CD4-positive, CD25-positive, alpha-beta regulatory T cell (primary cell): ENCODE measurements at regions not wholly inside any gene's neighbourhood (a gene's known extent, or its start where the extent isn't known, plus 50 kb on each side); places are given as distances from the start of the nearest gene placed in this dataset.
"Not testable (repeated sequence)": the region's sequence is repeated elsewhere in the genome, so short reads cannot be mapped to it uniquely, and the experiment has no call there.

Source experiments
- ATAC-seq, 2 donors: fragments of 150-1000 bp; cut with Tn5 transposase; one replicate each; pipeline ENCODE4 v1.10.0; 2021; ENCODE audit warnings: low read depth in 2 of 2, moderate number of reproducible peaks in 2 of 2, moderate library complexity in 1 of 2
- DNase-seq, 3 donors: peaks; one replicate each; pipeline versions ENCODE4 v3.0.0 to v3.0.0-alpha.2; 2012 to 2022; ENCODE audit warnings: mixed read lengths in 1 of 3
- H3K27ac ChIP-seq: one replicate; pipeline ENCODE4 v1.7.0; 2013; ENCODE audit warnings: mild to moderate bottlenecking, low read length; ENCODE audit not compliant: insufficient read depth, poor library complexity, severe bottlenecking
- H3K27me3 ChIP-seq: one replicate; pipeline ENCODE4 v1.7.0; 2013; ENCODE audit warnings: low read length; ENCODE audit not compliant: control insufficient read depth, insufficient read depth
- H3K36me3 ChIP-seq: one replicate; pipeline ENCODE4 v1.7.0; 2013; ENCODE audit warnings: mild to moderate bottlenecking, low read length, moderate library complexity; ENCODE audit not compliant: control insufficient read depth, insufficient read depth
- H3K4me1 ChIP-seq: 2 replicates; pipeline ENCODE4 v1.7.0; 2013; ENCODE audit warnings: mild to moderate bottlenecking, low read length; ENCODE audit not compliant: insufficient read depth, control insufficient read depth, poor library complexity, severe bottlenecking
- H3K4me3 ChIP-seq: one replicate; pipeline ENCODE4 v1.7.0; 2013; ENCODE audit warnings: low read depth, mild to moderate bottlenecking, low read length, moderate library complexity
- H3K9me3 ChIP-seq, 2 experiments: 1 replicate in 1 of 2; 2 replicates in 1 of 2; pipeline ENCODE4 v1.7.0; 2013; ENCODE audit warnings: low read length in 2 of 2, mild to moderate bottlenecking in 1 of 2, moderate library complexity in 1 of 2; ENCODE audit not compliant: control insufficient read depth in 2 of 2
- H3K27ac Mint-ChIP-seq, 3 donors: one replicate each; pipeline ENCODE4 v1.8.0; 2020 to 2022; ENCODE audit warnings: mild to moderate bottlenecking in 3 of 3, mixed read lengths in 3 of 3, moderate library complexity in 2 of 3
- H3K27me3 Mint-ChIP-seq: one replicate; pipeline ENCODE4 v1.8.0; 2022; ENCODE audit warnings: mild to moderate bottlenecking, mixed read lengths
- H3K36me3 Mint-ChIP-seq: one replicate; pipeline ENCODE4 v1.8.0; 2020; ENCODE audit warnings: mixed read lengths
- H3K4me1 Mint-ChIP-seq, 4 donors: one replicate each; pipeline ENCODE4 v1.8.0; 2020 to 2022; ENCODE audit warnings: mixed read lengths in 4 of 4, mild to moderate bottlenecking in 1 of 4
- H3K4me3 Mint-ChIP-seq, 4 donors: one replicate each; pipeline ENCODE4 v1.8.0; 2020 to 2022; ENCODE audit warnings: mild to moderate bottlenecking in 4 of 4, mixed read lengths in 4 of 4, moderate library complexity in 3 of 4
- H3K9me3 Mint-ChIP-seq, 7 donors: one replicate each; pipeline ENCODE4 v1.8.0; 2020 to 2022; ENCODE audit warnings: mixed read lengths in 7 of 7, mild to moderate bottlenecking in 3 of 7, moderate library complexity in 2 of 7

GRCh38 chr18:9042766-9043481 lies 59.6 kb upstream of the NDUFV2 start:
- Mint-ChIP-seq H3K9me3 (peaks cover 0 to 4% (median 0%) of the 10 kb centered on the region in 7 donors), H3K27me3 (peaks cover 23% of the 10 kb centered on the region), H3K27ac (no peak overlapping the region), H3K4me3 (no peak overlapping the region), H3K36me3 (no peaks in the 10 kb centered on the region), H3K4me1 (no peaks in the 10 kb centered on the region)
- no peaks in the 10 kb centered on the region for H3K9me3 ChIP-seq
- H3K4me3 ChIP-seq = no peak overlapping the region
- ATAC-seq (no peak), DNase-seq (no peak)
- H3K27me3 ChIP-seq = no peaks in the 10 kb centered on the region
- H3K4me1 ChIP-seq = no peaks in the 10 kb centered on the region
- no peaks in the 10 kb centered on the region for H3K36me3 ChIP-seq
- H3K27ac ChIP-seq = no peak overlapping the region

- Histone ChIP-seq H3K4me3 (no peak overlapping the region), H3K36me3 (no peaks in the 10 kb centered on the region), H3K27me3 (no peaks in the 10 kb centered on the region), H3K4me1 (no peaks in the 10 kb centered on the region), H3K27ac (no peak overlapping the region), H3K9me3 (no peaks in the 10 kb centered on the region)
- no peaks in the 10 kb centered on the region for H3K36me3 Mint-ChIP-seq
- ATAC-seq = no peak
- H3K27me3 Mint-ChIP-seq = peaks cover 25% of the 10 kb centered on the region
- no peaks in the 10 kb centered on the region for H3K4me1 Mint-ChIP-seq
- no peak for DNase-seq
- H3K4me3 Mint-ChIP-seq = no peak overlapping the region
- H3K27ac Mint-ChIP-seq = no peak overlapping the region
- peaks cover 0 to 4% (median 0%) of the 10 kb centered on the region in 7 donors for H3K9me3 Mint-ChIP-seq
Observed at GRCh38 chr18:9043581-9043980, 58.9 kb upstream of the NDUFV2 start.

- Mint-ChIP-seq H3K9me3 (peaks cover 0 to 21% (median 4%) of the 10 kb centered on the region in 7 donors), H3K4me1 (no peaks in the 10 kb centered on the region), H3K27ac (no peak overlapping the region), H3K4me3 (no peak overlapping the region), H3K27me3 (peaks cover 20% of the 10 kb centered on the region), H3K36me3 (peaks cover 8% of the 10 kb centered on the region)
- no peaks in the 10 kb centered on the region for H3K36me3 ChIP-seq
- H3K27ac ChIP-seq = no peak overlapping the region
- ATAC-seq (no peak), DNase-seq (no peak)
- H3K9me3 ChIP-seq = no peaks in the 10 kb centered on the region
- no peak overlapping the region for H3K4me3 ChIP-seq
- H3K27me3 ChIP-seq = peaks cover 2% of the 10 kb centered on the region
- no peaks in the 10 kb centered on the region for H3K4me1 ChIP-seq
Observed at GRCh38 chr18:9047715-9048114, 54.8 kb upstream of the NDUFV2 start.

- H3K27ac Mint-ChIP-seq = no peak overlapping the region
- no peak overlapping the region for H3K4me3 Mint-ChIP-seq
- H3K4me1 ChIP-seq = no peaks in the 10 kb centered on the region
- H3K27me3 ChIP-seq = peaks cover 2% of the 10 kb centered on the region
- ATAC-seq = no peak
- H3K27me3 Mint-ChIP-seq = peaks cover 20% of the 10 kb centered on the region
- no peaks in the 10 kb centered on the region for H3K9me3 ChIP-seq
- H3K4me1 Mint-ChIP-seq = no peaks in the 10 kb centered on the region
- no peak overlapping the region for H3K4me3 ChIP-seq
- no peaks in the 10 kb centered on the region for H3K36me3 ChIP-seq
- DNase-seq = peak in 1 of 3 donors; percentile 19
- H3K9me3 Mint-ChIP-seq = peaks cover 0 to 26% (median 4%) of the 10 kb centered on the region in 7 donors
- H3K36me3 Mint-ChIP-seq = peaks cover 8% of the 10 kb centered on the region
- no peak overlapping the region for H3K27ac ChIP-seq
Observed at GRCh38 chr18:9048236-9048635, 54.3 kb upstream of the NDUFV2 start.

GRCh38 chr18:9048808-9049494 lies 53.5 kb upstream of the NDUFV2 start:
- Mint-ChIP-seq H3K36me3 (peaks cover 8% of the 10 kb centered on the region), H3K4me3 (no peak overlapping the region), H3K4me1 (no peaks in the 10 kb centered on the region), H3K27ac (no peak overlapping the region), H3K27me3 (peaks cover 18% of the 10 kb centered on the region), H3K9me3 (peaks cover 0 to 28% (median 8%) of the 10 kb centered on the region in 7 donors)
- Histone ChIP-seq H3K4me3 (no peak overlapping the region), H3K9me3 (no peaks in the 10 kb centered on the region), H3K4me1 (no peaks in the 10 kb centered on the region), H3K27me3 (peaks cover 2% of the 10 kb centered on the region), H3K36me3 (no peaks in the 10 kb centered on the region), H3K27ac (no peak overlapping the region)
- DNase-seq = no peak
- ATAC-seq = no peak

GRCh38 chr18:9049495-9049809 lies 53.0 kb upstream of the NDUFV2 start:
- H3K27ac Mint-ChIP-seq = no peak overlapping the region
- DNase-seq = no peak
- H3K9me3 ChIP-seq = no peaks in the 10 kb centered on the region

GRCh38 chr18:9050628-9051284 lies 51.7 kb upstream of the NDUFV2 start:
- not testable (repeated sequence) for H3K27ac ChIP-seq, H3K27ac Mint-ChIP-seq, H3K4me3 Mint-ChIP-seq, H3K9me3 ChIP-seq, DNase-seq, ATAC-seq, H3K36me3 ChIP-seq, H3K4me1 ChIP-seq, H3K27me3 Mint-ChIP-seq, H3K4me1 Mint-ChIP-seq, H3K36me3 Mint-ChIP-seq, H3K27me3 ChIP-seq, H3K4me3 ChIP-seq
- peaks cover 0 to 28% (median 5%) of the 10 kb centered on the region in 7 donors for H3K9me3 Mint-ChIP-seq

More at GRCh38 chr18:9049495-9049809, 53.0 kb upstream of the NDUFV2 start:
- Mint-ChIP-seq H3K9me3 (peaks cover 0 to 28% (median 8%) of the 10 kb centered on the region in 7 donors), H3K36me3 (peaks cover 8% of the 10 kb centered on the region), H3K4me1 (no peaks in the 10 kb centered on the region), H3K27me3 (peaks cover 12% of the 10 kb centered on the region), H3K4me3 (no peak overlapping the region)
- no peak for ATAC-seq
- Histone ChIP-seq H3K27ac (no peak overlapping the region), H3K36me3 (no peaks in the 10 kb centered on the region), H3K4me1 (no peaks in the 10 kb centered on the region), H3K4me3 (no peak overlapping the region), H3K27me3 (peaks cover 2% of the 10 kb centered on the region)
